D721Med (cell line): ENCODE measurements at regions not wholly inside any gene's neighbourhood (a gene's known extent, or its start where the extent isn't known, plus 50 kb on each side); places are given as distances from the start of the nearest gene placed in this dataset.

ENCODE experiments used
- DNase-seq: peaks from one replicate; pipeline ENCODE4 v3.0.0; 2011; ENCODE audit warnings: low spot score; ENCODE audit not compliant: insufficient read length
- FAIRE-seq: peaks from 2 replicates; lab custom pipeline; 2011; peaks lifted over from hg19 to GRCh38; lab: Jason Lieb, UNC
- TF ChIP-seq, protein P1 (sequence below): IDR thresholded peaks from 2 replicates; pipeline ENCODE4 v1.5.1; 2012; ENCODE audit warnings: mild to moderate bottlenecking, control low read depth; ENCODE audit not compliant: insufficient read depth; ENCODE audit errors: missing control alignments

DNA sequence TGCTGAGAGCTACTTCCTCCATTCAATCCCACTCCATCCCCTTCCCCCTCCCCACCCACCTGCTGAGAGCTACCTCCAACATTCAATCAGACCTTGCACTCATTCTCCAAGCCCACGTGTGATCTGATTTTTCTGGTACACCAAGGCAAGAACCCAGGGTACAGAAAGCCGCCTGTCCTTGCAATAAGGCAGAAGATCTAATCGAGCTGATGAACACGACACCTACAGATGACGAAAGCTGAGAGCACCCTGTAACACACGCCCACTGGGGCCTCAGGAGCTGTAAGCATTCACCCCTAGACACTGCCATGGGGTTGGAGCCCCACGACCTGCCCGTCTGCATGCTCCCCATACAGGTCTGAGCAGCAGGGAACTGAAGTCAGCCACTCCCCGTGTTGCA is 58.3 kb downstream of the TRIML1 start:
- DNase-seq (no peak), FAIRE-seq (no peak)
- TF ChIP-seq, protein P1, sequence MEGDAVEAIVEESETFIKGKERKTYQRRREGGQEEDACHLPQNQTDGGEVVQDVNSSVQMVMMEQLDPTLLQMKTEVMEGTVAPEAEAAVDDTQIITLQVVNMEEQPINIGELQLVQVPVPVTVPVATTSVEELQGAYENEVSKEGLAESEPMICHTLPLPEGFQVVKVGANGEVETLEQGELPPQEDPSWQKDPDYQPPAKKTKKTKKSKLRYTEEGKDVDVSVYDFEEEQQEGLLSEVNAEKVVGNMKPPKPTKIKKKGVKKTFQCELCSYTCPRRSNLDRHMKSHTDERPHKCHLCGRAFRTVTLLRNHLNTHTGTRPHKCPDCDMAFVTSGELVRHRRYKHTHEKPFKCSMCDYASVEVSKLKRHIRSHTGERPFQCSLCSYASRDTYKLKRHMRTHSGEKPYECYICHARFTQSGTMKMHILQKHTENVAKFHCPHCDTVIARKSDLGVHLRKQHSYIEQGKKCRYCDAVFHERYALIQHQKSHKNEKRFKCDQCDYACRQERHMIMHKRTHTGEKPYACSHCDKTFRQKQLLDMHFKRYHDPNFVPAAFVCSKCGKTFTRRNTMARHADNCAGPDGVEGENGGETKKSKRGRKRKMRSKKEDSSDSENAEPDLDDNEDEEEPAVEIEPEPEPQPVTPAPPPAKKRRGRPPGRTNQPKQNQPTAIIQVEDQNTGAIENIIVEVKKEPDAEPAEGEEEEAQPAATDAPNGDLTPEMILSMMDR, result no peak

DNA sequence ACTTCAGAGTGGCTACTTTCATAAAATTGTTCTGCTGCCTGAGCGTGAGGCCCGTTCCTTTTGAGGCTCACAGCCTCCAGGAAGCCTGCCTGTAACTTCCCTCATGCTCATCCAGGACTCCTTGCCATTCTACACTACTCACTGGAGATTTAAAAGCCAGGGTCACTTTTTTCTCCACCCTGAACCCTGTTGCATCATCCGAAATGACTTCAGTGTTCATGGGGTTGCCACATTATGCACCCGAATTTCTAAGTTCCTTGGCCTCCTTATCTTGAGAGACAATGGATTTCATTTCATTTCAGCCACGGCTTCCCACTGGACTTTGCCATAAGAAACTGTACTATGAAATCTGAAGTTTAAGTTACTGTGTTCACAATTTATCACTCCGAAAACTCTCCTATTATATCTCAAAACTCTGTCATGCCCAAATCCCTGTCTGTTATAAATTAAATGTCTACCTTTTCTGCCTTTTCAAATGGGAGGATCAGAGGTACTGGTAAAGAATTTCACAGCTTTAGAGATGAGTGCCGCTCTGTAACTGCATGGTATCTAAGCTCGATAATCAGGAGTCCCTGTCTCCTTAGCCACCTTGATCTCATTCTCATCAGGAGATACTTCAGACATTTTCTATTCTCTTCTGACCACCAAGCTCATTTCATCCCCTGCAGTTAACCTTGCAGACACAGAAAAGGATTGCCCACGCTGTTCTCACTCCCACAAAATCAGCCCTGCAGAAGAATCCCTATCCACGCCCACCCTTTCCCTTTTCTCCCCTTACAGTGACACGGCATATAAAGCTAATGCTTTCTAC is 59.9 kb downstream of the TRIML1 start:
- DNase-seq (no peak), FAIRE-seq (no peak)
- TF ChIP-seq, protein P1, result no peak

DNA sequence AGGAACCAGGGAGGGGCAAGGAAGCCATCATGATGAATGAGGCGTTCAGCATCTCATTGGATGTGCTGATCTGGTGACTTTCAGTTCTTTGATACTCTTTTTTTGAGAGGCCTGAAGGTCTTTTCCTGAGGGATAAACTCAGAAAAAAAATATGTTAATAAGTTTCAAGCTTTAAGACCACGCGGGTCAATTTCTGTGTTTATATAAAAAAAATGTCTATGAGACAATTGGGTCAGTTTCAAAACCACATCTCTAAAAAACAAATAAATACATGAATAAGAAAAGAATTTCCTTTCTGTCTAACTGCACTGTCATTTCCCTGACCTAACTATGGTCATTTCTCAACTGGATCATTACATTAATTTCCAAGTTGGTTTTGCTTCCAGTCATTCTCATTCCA is 62.6 kb downstream of the TRIML1 start:
- FAIRE-seq (no peak), DNase-seq (no peak)
- TF ChIP-seq, protein P1, result no peak

DNA sequence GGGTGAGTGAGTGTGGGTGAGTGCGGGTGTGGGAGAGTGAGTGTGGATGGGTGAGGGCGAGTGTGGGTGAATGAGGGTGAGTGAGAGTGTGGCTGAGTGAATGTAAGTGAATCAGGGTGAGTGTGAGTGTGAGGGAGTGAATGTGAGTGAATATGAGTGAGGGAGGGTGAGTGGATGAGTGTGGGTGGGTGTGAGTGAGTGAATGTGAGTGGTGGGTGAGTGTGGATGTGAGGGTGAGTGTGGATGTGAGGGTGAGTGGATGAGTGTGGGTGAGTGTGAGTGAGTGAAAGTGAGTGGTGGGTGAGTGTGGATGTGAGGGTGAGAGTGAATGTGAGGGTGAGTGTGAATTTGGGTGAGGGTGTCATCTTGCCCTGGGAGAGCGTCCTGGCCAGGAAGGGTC is 67.5 kb downstream of the TRIML1 start:
- no peak for FAIRE-seq
- TF ChIP-seq, protein P1, result no peak
- no peak for DNase-seq

DNA sequence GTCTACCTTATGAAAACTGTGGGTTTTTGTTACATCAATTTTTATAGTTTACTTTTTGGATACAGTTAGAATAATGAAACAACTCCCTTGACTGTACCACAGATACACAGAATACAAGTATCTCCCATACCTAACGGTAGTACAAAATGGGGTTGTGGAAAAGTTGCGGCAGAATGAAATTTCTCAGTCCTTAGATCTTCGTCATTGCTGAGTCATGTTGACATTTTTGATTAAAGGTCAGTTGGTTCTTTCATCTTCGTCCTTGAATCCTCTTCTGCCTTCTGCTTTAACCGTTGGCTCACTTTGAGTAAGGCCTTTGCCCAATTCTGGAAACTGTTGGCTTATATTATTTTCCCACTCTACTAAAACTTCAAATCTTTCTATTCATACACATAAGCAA is 75.6 kb downstream of the TRIML1 start:
- DNase-seq (no peak), FAIRE-seq (no peak)
- TF ChIP-seq, protein P1, result no peak

DNA sequence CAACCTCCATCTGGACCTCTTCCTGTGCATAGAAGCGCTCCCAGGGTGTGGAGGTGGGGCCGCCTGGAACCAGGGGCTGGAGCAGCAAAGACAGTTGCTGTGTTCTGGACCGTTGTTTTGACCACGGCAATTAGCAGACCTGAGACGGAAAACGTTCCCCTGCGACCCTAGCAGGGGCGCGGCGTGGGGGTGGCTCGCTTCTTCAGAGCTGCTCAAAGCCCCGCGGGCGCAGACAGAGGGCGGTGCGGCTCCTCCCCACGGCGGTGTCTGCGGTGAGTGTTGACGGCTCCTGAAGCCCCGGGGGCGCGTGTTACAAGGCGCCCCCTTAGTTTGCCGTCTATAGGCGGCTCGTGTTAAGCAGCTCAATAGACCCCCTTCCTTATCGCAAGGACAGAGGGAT is 79.2 kb downstream of the TRIML1 start:
- DNase-seq (no peak), FAIRE-seq (no peak)
- TF ChIP-seq, protein P1, result no peak

DNA sequence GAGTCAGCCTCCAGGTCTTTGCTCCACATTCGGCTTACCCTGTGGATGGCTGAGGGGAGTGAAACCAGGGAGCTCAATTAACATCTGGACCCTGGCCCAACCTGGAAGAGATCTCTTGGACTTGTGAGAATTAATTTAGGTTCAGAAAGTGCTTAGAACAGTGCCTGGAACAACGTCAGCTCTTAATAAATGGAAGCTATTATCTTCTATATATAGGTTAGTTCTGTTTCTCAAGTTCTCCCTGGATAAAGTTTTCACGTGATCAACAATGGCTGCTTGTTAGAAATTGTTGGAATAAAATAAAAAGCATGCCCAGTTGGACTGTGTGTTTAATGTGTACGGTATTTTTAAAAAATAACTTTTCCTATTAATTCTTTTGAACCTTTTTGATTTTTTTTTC is 80.8 kb downstream of the TRIML1 start:
- no peak for FAIRE-seq
- no peak for DNase-seq
- TF ChIP-seq, protein P1, result no peak
